HepG2 (cell line): ENCODE measurements at regions not wholly inside any gene's neighbourhood (a gene's known extent, or its start where the extent isn't known, plus 50 kb on each side); places are given as distances from the start of the nearest gene placed in this dataset.

Source experiments
- ARNTL ChIP-seq: sonication (generic); formaldehyde crosslinking; IDR thresholded peaks from 2 replicates; pipeline ENCODE4 v1.4.0; 2020; ENCODE audit warnings: mild to moderate bottlenecking, missing genetic modification reagents
- ETV5 ChIP-seq: IDR thresholded peaks from 2 replicates; pipeline ENCODE4 v1.6.1; 2018; ENCODE audit warnings: missing biosample characterization, missing genetic modification reagents, inconsistent platforms, borderline replicate concordance
- GABPA ChIP-seq, 2 experiments: IDR thresholded peaks; 2 replicates each; pipeline ENCODE4 v1.6.1; 2011 to 2016; ENCODE audit warnings: low read depth in 2 of 2, low read length in 1 of 2, missing biosample characterization in 1 of 2, missing genetic modification characterization in 1 of 2
- JUN ChIP-seq: sonication (generic); formaldehyde crosslinking; IDR thresholded peaks from 2 replicates; pipeline ENCODE4 v1.4.0; 2020; ENCODE audit warnings: mild to moderate bottlenecking, missing genetic modification reagents
- MEF2D ChIP-seq: sonication (generic); formaldehyde crosslinking; IDR thresholded peaks from 2 replicates; pipeline ENCODE4 v1.5.1; 2020; ENCODE audit warnings: mild to moderate bottlenecking, missing genetic modification reagents
- NFIC ChIP-seq: IDR thresholded peaks from 2 replicates; pipeline ENCODE4 v1.6.1; 2012; ENCODE audit warnings: mild to moderate bottlenecking, low read length, inconsistent platforms
- NR2C2 ChIP-seq: sonication (generic); formaldehyde crosslinking; IDR thresholded peaks from 2 replicates; pipeline ENCODE4 v1.4.0; 2020; ENCODE audit warnings: missing genetic modification reagents, mild to moderate bottlenecking, moderate library complexity, borderline replicate concordance
- SETDB1 ChIP-seq: sonication (generic); formaldehyde crosslinking; IDR thresholded peaks from 2 replicates; pipeline ENCODE4 v1.5.1; 2020; ENCODE audit warnings: missing genetic modification reagents, mild to moderate bottlenecking, borderline replicate concordance
- TBX2 ChIP-seq: sonication (generic); formaldehyde crosslinking; IDR thresholded peaks from 2 replicates; pipeline ENCODE4 v1.5.0; 2020; ENCODE audit warnings: missing genetic modification reagents, mild to moderate bottlenecking, borderline replicate concordance
- TEAD3 ChIP-seq: optimal IDR thresholded peaks from 2 replicates; pipeline ENCODE3; 2016; ENCODE audit warnings: borderline replicate concordance
- ZFP91 ChIP-seq: sonication (generic); formaldehyde crosslinking; IDR thresholded peaks from 2 replicates; pipeline ENCODE4 v1.9.0; 2022; ENCODE audit warnings: missing genetic modification reagents, mild to moderate bottlenecking, borderline replicate concordance
- ZNF260 ChIP-seq: sonication (generic); formaldehyde crosslinking; IDR thresholded peaks from 2 replicates; pipeline ENCODE4 v1.4.0; 2020; ENCODE audit warnings: missing genetic modification reagents, low read depth, mild to moderate bottlenecking, borderline replicate concordance
- ZNF264 ChIP-seq: sonication (generic); formaldehyde crosslinking; IDR thresholded peaks from 2 replicates; pipeline ENCODE4 v1.4.0; 2020; ENCODE audit warnings: missing genetic modification reagents
- ZNF354B ChIP-seq: sonication (generic); formaldehyde crosslinking; IDR thresholded peaks from 2 replicates; pipeline ENCODE4 v1.8.0; 2022; ENCODE audit warnings: mild to moderate bottlenecking, missing genetic modification reagents
- ZNF607 ChIP-seq: sonication (generic); formaldehyde crosslinking; IDR thresholded peaks from 2 replicates; pipeline ENCODE4 v1.5.1; 2020; ENCODE audit warnings: missing genetic modification reagents, mild to moderate bottlenecking, borderline replicate concordance
- ZNF709 ChIP-seq: sonication (generic); formaldehyde crosslinking; IDR thresholded peaks from 2 replicates; pipeline ENCODE4 v1.5.0; 2020; ENCODE audit warnings: mild to moderate bottlenecking, missing genetic modification reagents
- ZNF780A ChIP-seq: sonication (generic); formaldehyde crosslinking; IDR thresholded peaks from 2 replicates; pipeline ENCODE4 v1.8.0; 2022; ENCODE audit warnings: mild to moderate bottlenecking, missing genetic modification reagents, moderate library complexity
- ZNF781 ChIP-seq: sonication (generic); formaldehyde crosslinking; IDR thresholded peaks from 2 replicates; pipeline ENCODE4 v1.5.1; 2020; ENCODE audit warnings: borderline replicate concordance, mild to moderate bottlenecking, missing genetic modification reagents; ENCODE audit errors: not compliant biosample characterization
- ZSCAN20 ChIP-seq: sonication (generic); formaldehyde crosslinking; IDR thresholded peaks from 2 replicates; pipeline ENCODE4 v1.4.0; 2020; ENCODE audit warnings: missing genetic modification reagents, mild to moderate bottlenecking, borderline replicate concordance
- TF ChIP-seq, protein P1 (sequence below): sonication (generic); formaldehyde crosslinking; IDR thresholded peaks from 2 replicates; pipeline ENCODE4 v1.4.0; 2020; ENCODE audit warnings: missing genetic modification reagents, borderline replicate concordance
- TF ChIP-seq, protein P2 (sequence below): sonication (generic); formaldehyde crosslinking; IDR thresholded peaks from 2 replicates; pipeline ENCODE4 v1.5.0; 2020; ENCODE audit warnings: mild to moderate bottlenecking, missing genetic modification reagents

DNA sequence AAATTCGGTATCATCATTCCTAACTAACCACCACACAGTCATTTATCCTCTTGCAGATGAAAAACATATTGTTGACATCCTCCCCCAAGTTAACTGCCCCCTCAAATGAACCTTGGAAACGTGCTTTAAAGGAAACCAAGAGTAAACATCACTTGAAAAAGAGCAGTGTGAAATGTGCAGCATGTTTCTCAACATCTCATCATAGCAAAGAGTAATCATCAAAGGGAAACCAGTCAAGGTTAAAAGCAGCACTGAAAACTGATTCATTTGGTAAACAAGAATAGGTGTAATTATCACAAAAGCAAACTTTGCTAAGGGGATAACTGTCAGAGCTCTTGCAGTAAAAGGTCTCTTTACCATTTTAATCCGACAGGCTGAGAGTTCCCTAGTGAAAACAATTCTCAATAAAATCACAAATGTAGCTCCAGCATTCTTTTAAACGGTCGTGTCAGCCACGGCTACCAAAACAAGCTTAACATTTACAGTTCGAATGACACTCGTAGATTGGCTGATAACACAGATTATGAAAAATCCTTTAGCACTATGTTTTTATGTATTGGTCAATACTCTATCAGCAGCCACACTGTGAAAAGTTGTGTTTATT lies 461.0 kb downstream of the GBE1 start (continued):
- no peak; the same call in 1 of the 2 replicates for TF ChIP-seq ZFP91 (CRISPR knock-in tag)
- 0 out of 2 replicates have a peak, but pooled peaks have one; percentile 31 for TF ChIP-seq ZSCAN20 (CRISPR knock-in tag)
- TF ChIP-seq ZNF607: peak; percentile 96
- TF ChIP-seq, protein P1, sequence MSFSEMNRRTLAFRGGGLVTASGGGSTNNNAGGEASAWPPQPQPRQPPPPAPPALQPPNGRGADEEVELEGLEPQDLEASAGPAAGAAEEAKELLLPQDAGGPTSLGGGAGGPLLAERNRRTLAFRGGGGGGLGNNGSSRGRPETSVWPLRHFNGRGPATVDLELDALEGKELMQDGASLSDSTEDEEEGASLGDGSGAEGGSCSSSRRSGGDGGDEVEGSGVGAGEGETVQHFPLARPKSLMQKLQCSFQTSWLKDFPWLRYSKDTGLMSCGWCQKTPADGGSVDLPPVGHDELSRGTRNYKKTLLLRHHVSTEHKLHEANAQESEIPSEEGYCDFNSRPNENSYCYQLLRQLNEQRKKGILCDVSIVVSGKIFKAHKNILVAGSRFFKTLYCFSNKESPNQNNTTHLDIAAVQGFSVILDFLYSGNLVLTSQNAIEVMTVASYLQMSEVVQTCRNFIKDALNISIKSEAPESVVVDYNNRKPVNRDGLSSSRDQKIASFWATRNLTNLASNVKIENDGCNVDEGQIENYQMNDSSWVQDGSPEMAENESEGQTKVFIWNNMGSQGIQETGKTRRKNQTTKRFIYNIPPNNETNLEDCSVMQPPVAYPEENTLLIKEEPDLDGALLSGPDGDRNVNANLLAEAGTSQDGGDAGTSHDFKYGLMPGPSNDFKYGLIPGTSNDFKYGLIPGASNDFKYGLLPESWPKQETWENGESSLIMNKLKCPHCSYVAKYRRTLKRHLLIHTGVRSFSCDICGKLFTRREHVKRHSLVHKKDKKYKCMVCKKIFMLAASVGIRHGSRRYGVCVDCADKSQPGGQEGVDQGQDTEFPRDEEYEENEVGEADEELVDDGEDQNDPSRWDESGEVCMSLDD (CRISPR knock-in tag): 0 out of 2 replicates have a peak, but pooled peaks have one; percentile 59
- no peak for TF ChIP-seq GABPA (IDR thresholded peaks at IDR 0.05; ENCODE audit: low read depth, low read length)
- TF ChIP-seq GABPA (CRISPR knock-in tag; IDR thresholded peaks at IDR 0.05; ENCODE audit: low read depth): peak; percentile 55
- TF ChIP-seq ZNF354B: peak; percentile 90; the same call in 1 of the 2 replicates
- 0 out of 2 replicates have a peak, but pooled peaks have one; percentile 34 for TF ChIP-seq SETDB1
- TF ChIP-seq TEAD3 (CRISPR knock-in tag): peak; percentile 91
- TF ChIP-seq ZNF780A: 0 out of 2 replicates have a peak, but pooled peaks have one; percentile 55
- no peak; the same call in 1 of the 2 replicates for TF ChIP-seq ZNF709
- TF ChIP-seq MEF2D (CRISPR knock-in tag): peak; percentile 97
- peak; percentile 100 for TF ChIP-seq TBX2
- TF ChIP-seq ZNF781: no peak
- TF ChIP-seq ARNTL: peak; percentile 91
- peak; percentile 74 for TF ChIP-seq NR2C2 (CRISPR knock-in tag)
- peak; percentile 84; the same call in 1 of the 2 replicates for TF ChIP-seq ZNF264 (CRISPR knock-in tag)
- TF ChIP-seq JUN (CRISPR knock-in tag): peak; percentile 97
- peak; percentile 76; the same call in 1 of the 2 replicates for TF ChIP-seq ETV5 (CRISPR knock-in tag)
- peak; percentile 99 for TF ChIP-seq NFIC
- TF ChIP-seq, protein P2, sequence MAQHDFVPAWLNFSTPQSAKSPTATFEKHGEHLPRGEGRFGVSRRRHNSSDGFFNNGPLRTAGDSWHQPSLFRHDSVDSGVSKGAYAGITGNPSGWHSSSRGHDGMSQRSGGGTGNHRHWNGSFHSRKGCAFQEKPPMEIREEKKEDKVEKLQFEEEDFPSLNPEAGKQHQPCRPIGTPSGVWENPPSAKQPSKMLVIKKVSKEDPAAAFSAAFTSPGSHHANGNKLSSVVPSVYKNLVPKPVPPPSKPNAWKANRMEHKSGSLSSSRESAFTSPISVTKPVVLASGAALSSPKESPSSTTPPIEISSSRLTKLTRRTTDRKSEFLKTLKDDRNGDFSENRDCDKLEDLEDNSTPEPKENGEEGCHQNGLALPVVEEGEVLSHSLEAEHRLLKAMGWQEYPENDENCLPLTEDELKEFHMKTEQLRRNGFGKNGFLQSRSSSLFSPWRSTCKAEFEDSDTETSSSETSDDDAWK (CRISPR knock-in tag): no peak
- no peak for TF ChIP-seq ZNF260 (CRISPR knock-in tag)
